HG03196 (cell line): ENCODE measurements at regions not wholly inside any gene's neighbourhood (a gene's known extent, or its start where the extent isn't known, plus 50 kb on each side); places are given as distances from the start of the nearest gene placed in this dataset.
"Not testable (repeated sequence)": the region's sequence is repeated elsewhere in the genome, so short reads cannot be mapped to it uniquely, and the experiment has no call there.

Experiments used
- ATAC-seq: cut with Tn5 transposase; IDR thresholded peaks from one replicate; pipeline ENCODE4 v1.9.1; 2021; ENCODE audit not compliant: unreplicated experiment

- ATAC-seq, result no peak
These were observed 596.9 kb upstream of the ARPP21 start for GRCh38 chr3:35042210-35042991.

GRCh38 chr3:35043040-35043439 is 596.3 kb upstream of the ARPP21 start:
- ATAC-seq, result no peak

- ATAC-seq, result no peak
These were observed 595.1 kb upstream of the ARPP21 start for GRCh38 chr3:35044190-35044589.

GRCh38 chr3:35045118-35045517 is 594.2 kb upstream of the ARPP21 start:
- no peak for ATAC-seq

GRCh38 chr3:35064761-35065160 is 574.6 kb upstream of the ARPP21 start:
- ATAC-seq, result no peak

- no peak for ATAC-seq
These were observed 573.4 kb upstream of the ARPP21 start for GRCh38 chr3:35065891-35066290.

GRCh38 chr3:35067750-35068149 is 571.6 kb upstream of the ARPP21 start:
- ATAC-seq, result no peak

GRCh38 chr3:35070088-35070487 is 569.2 kb upstream of the ARPP21 start:
- no peak for ATAC-seq

GRCh38 chr3:35071772-35072171 is 567.6 kb upstream of the ARPP21 start:
- ATAC-seq, result no peak

GRCh38 chr3:35078780-35079179 is 560.5 kb upstream of the ARPP21 start:
- ATAC-seq, result no peak

GRCh38 chr3:35079403-35079802 is 559.9 kb upstream of the ARPP21 start:
- ATAC-seq, result no peak

GRCh38 chr3:35081899-35082298 is 557.4 kb upstream of the ARPP21 start:
- ATAC-seq, result no peak

GRCh38 chr3:35088943-35089342 is 550.4 kb upstream of the ARPP21 start:
- no peak for ATAC-seq

- no peak for ATAC-seq
These were observed 524.6 kb upstream of the ARPP21 start for GRCh38 chr3:35114686-35115085.

- ATAC-seq, result no peak
These were observed 519.3 kb upstream of the ARPP21 start for GRCh38 chr3:35120026-35120425.

- ATAC-seq, result no peak
These were observed 501.7 kb upstream of the ARPP21 start for GRCh38 chr3:35137612-35138011.

- ATAC-seq, result no peak
These were observed 497.9 kb upstream of the ARPP21 start for GRCh38 chr3:35141406-35141805.

- no peak for ATAC-seq
These were observed 495.3 kb upstream of the ARPP21 start for GRCh38 chr3:35144011-35144410.

- not testable (repeated sequence) for ATAC-seq
These were observed 492.9 kb upstream of the ARPP21 start for GRCh38 chr3:35146256-35147035.

- no peak for ATAC-seq
These were observed 455.2 kb upstream of the ARPP21 start for GRCh38 chr3:35183927-35184675.

- ATAC-seq, result no peak
These were observed 454.6 kb upstream of the ARPP21 start for GRCh38 chr3:35184775-35185174.

GRCh38 chr3:35187908-35188307 is 451.4 kb upstream of the ARPP21 start:
- no peak for ATAC-seq
